OCI-LY3 (cell line): ENCODE measurements at regions not wholly inside any gene's neighbourhood (a gene's known extent, or its start where the extent isn't known, plus 50 kb on each side); places are given as distances from the start of the nearest gene placed in this dataset.

Experiments
- H2AFZ ChIP-seq: fragments of 200-600, 300-600 bp; shearing (Covaris generic); 2 replicates; pipeline ENCODE4 v1.6.0; 2014; ENCODE audit warnings: antibody characterized with exemption, low read depth, low read length
- H3K27ac ChIP-seq: fragments of 200-600, 300-600 bp; sonication (generic); 2 replicates; pipeline ENCODE4 v1.5.1; 2014; ENCODE audit warnings: mild to moderate bottlenecking, low read length, moderate library complexity, mixed read lengths
- H3K27me3 ChIP-seq: fragments of 200-600, 300-600 bp; sonication (generic); 2 replicates; pipeline ENCODE4 v1.6.1; 2014; ENCODE audit warnings: low read depth, low read length, mixed read lengths
- H3K36me3 ChIP-seq: fragments of 200-600, 300-600 bp; sonication (generic); replicated peaks from 2 replicates; pipeline ENCODE3; 2014; ENCODE audit warnings: low read depth, low read length, mixed read lengths
- H3K4me1 ChIP-seq: fragments of 300-600, 200-600 bp; sonication (generic); 2 replicates; pipeline ENCODE4 v1.6.1; 2014; ENCODE audit warnings: low read length, mixed read lengths
- H3K4me2 ChIP-seq: fragments of 200-600, 300-600 bp; sonication (generic); 2 replicates; pipeline ENCODE4 v1.6.1; 2014; ENCODE audit warnings: low read length, mixed read lengths
- H3K4me3 ChIP-seq: fragments of 300-600, 200-600 bp; sonication (generic); 2 replicates; pipeline ENCODE4 v1.5.1; 2014; ENCODE audit warnings: antibody characterized with exemption, mild to moderate bottlenecking, low read length, moderate library complexity
- H3K79me2 ChIP-seq: fragments of 300-600, 200-600 bp; shearing (Covaris generic); 2 replicates; pipeline ENCODE4 v1.6.1; 2014; ENCODE audit warnings: mild to moderate bottlenecking, low read length, mixed read lengths
- H3K9ac ChIP-seq: fragments of 300-600, 200-600 bp; shearing (Covaris generic); 2 replicates; pipeline ENCODE4 v1.6.0; 2014; ENCODE audit warnings: mild to moderate bottlenecking, low read length, moderate library complexity
- H3K9me3 ChIP-seq: fragments of 200-600, 300-600 bp; shearing (Covaris generic); 2 replicates; pipeline ENCODE4 v1.6.1; 2014; ENCODE audit warnings: low read length, mixed read lengths; ENCODE audit not compliant: insufficient read depth
- H4K20me1 ChIP-seq: fragments of 200-600, 300-600 bp; sonication (generic); 2 replicates; pipeline ENCODE4 v1.6.1; 2016; ENCODE audit warnings: low read length, mixed read lengths; ENCODE audit not compliant: insufficient read depth
- EZH2phosphoT487 ChIP-seq: fragments of 200-600 bp; shearing (Covaris generic); IDR thresholded peaks from 2 replicates; pipeline ENCODE4 v1.6.1; 2018; ENCODE audit warnings: antibody characterized with exemption, mixed run types, low read depth
- TF ChIP-seq, protein P1 (sequence below): fragments of 200-600, 300-600 bp; sonication (generic); IDR thresholded peaks from 2 replicates; pipeline ENCODE4 v1.5.1; 2014; ENCODE audit warnings: antibody characterized with exemption, low read length, low read depth

- TF ChIP-seq, protein P1, sequence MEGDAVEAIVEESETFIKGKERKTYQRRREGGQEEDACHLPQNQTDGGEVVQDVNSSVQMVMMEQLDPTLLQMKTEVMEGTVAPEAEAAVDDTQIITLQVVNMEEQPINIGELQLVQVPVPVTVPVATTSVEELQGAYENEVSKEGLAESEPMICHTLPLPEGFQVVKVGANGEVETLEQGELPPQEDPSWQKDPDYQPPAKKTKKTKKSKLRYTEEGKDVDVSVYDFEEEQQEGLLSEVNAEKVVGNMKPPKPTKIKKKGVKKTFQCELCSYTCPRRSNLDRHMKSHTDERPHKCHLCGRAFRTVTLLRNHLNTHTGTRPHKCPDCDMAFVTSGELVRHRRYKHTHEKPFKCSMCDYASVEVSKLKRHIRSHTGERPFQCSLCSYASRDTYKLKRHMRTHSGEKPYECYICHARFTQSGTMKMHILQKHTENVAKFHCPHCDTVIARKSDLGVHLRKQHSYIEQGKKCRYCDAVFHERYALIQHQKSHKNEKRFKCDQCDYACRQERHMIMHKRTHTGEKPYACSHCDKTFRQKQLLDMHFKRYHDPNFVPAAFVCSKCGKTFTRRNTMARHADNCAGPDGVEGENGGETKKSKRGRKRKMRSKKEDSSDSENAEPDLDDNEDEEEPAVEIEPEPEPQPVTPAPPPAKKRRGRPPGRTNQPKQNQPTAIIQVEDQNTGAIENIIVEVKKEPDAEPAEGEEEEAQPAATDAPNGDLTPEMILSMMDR: no peak
- no peak for TF ChIP-seq EZH2phosphoT487
- Histone ChIP-seq H3K9me3 (no peaks in the 10 kb centered on the region), H3K9ac (no peak overlapping the region), H3K36me3 (no peaks in the 10 kb centered on the region), H4K20me1 (no peaks in the 10 kb centered on the region), H2AFZ (no peak overlapping the region), H3K4me1 (peaks cover 8% of the 10 kb centered on the region), H3K4me2 (no peak overlapping the region), H3K4me3 (no peak overlapping the region), H3K79me2 (no peaks in the 10 kb centered on the region), H3K27ac (no peak overlapping the region), H3K27me3 (peaks cover 15% of the 10 kb centered on the region)
These were observed 114.8 kb upstream of the FUT8 start for GRCh38 chr14:65297744-65298143.

DNA sequence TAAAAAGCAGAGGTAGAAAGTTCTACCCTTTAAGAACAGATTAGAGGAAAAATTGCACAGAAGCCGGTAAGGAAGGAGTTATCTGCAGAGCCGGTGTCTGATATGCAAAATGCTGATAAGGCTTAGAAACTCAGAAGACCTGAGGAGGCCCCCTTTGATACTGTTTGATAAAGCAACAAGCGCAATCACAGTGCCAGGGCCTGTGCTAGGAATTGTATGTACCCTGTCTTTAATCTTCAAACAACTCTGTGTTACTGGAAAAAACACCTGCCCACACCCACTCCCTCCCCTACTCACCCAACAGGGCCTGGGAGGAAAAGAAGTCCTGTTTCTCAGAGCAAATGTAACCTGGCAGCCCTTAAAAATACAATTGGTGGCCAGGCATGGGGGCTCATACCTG is 112.7 kb upstream of the FUT8 start:
- H3K27me3 ChIP-seq: peaks cover 29% of the 10 kb centered on the region
- no peak overlapping the region for H3K4me2 ChIP-seq
- H3K9ac ChIP-seq: no peak overlapping the region
- H4K20me1 ChIP-seq: no peaks in the 10 kb centered on the region
- no peaks in the 10 kb centered on the region for H3K36me3 ChIP-seq
- no peaks in the 10 kb centered on the region for H3K79me2 ChIP-seq
- H2AFZ ChIP-seq: no peak overlapping the region
- no peaks in the 10 kb centered on the region for H3K9me3 ChIP-seq
- no peak for TF ChIP-seq EZH2phosphoT487
- TF ChIP-seq, protein P1: no peak
- H3K4me3 ChIP-seq: no peak overlapping the region
- peaks cover 26% of the 10 kb centered on the region for H3K4me1 ChIP-seq
- H3K27ac ChIP-seq: no peak overlapping the region

DNA sequence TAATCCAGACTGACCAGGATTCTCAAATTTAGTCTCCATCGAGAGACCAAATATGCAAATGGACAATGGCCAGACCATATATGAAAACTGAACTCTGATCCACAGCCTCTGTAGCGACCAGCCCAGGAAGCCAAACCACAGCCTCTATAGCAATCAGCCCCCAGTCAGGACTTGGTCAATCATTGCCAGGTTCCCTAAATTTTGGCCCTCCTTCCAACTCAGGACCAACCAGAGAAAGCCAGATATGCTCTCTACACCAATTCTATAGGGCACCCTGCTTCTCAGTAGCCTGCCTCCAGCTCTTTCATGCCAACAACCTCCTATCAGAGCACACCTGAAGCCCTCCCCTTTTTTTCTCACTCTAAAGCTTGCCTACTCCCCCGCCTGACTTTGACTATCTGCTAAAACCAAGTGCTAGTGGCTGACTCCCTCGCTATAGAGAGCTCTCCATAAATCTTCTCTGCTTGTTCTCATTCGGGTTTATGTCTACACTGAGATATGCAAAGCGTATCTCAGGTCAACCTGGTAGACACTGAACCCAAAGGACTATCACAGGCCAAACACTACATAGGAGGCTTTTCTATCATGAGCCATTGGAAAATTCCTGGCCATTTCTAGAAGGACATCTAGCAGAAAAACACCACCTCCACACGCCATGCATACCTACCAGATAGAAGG is 110.5 kb upstream of the FUT8 start:
- peak overlapping the region; percentile 35; the same call in 1 of the 2 replicates for H3K4me2 ChIP-seq
- TF ChIP-seq, protein P1: no peak
- TF ChIP-seq EZH2phosphoT487: no peak
- H3K79me2 ChIP-seq: no peaks in the 10 kb centered on the region
- H3K27ac ChIP-seq: peak overlapping the region; percentile 51
- no peaks in the 10 kb centered on the region for H4K20me1 ChIP-seq
- peaks cover 36% of the 10 kb centered on the region for H3K27me3 ChIP-seq
- no peaks in the 10 kb centered on the region for H3K9me3 ChIP-seq
- no peak overlapping the region for H2AFZ ChIP-seq
- H3K4me3 ChIP-seq: no peak overlapping the region
- H3K36me3 ChIP-seq: no peaks in the 10 kb centered on the region
- peak overlapping the region; percentile 13; the same call in 1 of the 2 replicates for H3K9ac ChIP-seq
- H3K4me1 ChIP-seq: peaks cover 32% of the 10 kb centered on the region

DNA sequence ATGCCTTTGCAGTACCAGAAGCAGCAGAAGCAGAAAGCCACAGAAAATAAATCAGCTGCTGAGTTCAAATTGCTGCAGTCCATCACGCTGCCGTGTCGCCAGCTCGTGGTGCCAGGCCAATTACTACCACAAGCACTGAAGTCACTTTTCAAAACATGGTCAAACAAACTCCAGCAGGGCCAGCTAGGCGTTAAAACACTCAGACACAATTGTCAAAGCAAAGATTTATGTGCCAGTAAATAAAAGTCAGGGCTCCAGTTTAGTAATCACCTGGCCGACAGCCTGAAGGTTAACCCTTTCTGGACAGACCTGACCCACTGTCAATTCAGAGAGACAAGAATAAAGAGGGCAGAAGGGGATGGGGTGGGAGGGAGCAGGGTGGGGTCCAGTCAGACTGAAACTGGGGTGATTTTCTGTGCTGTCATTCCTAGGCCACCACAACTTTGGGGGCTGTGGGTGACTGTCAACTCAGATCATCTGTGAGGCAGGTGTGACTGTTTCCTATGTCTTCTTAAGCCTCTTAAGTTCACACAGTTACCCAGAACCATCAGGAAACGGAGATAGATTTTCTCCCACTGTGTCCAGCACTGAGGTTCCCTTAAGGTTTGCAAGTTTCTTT is 109.8 kb upstream of the FUT8 start:
- Histone ChIP-seq H3K9me3 (no peaks in the 10 kb centered on the region), H3K36me3 (no peaks in the 10 kb centered on the region), H2AFZ (no peak overlapping the region), H3K4me1 (peaks cover 32% of the 10 kb centered on the region), H3K27me3 (peaks cover 36% of the 10 kb centered on the region), H3K79me2 (no peaks in the 10 kb centered on the region), H4K20me1 (no peaks in the 10 kb centered on the region), H3K4me2 (peak overlapping the region; percentile 41), H3K4me3 (peak overlapping the region; percentile 2; the same call in 1 of the 2 replicates), H3K9ac (peak overlapping the region; percentile 13; the same call in 1 of the 2 replicates), H3K27ac (peak overlapping the region; percentile 53)
- TF ChIP-seq, protein P1: no peak
- TF ChIP-seq EZH2phosphoT487: no peak
